Keratinocyte (primary cell): ENCODE measurements at regions not wholly inside any gene's neighbourhood (a gene's known extent, or its start where the extent isn't known, plus 50 kb on each side); places are given as distances from the start of the nearest gene placed in this dataset.

ENCODE experiments used
- CTCF ChIP-seq, 3 experiments: IDR thresholded peaks in 1 of 3; conservative IDR thresholded peaks in 1 of 3; optimal IDR thresholded peaks in 1 of 3; 2 replicates in 2 of 3; 3 replicates in 1 of 3; pipeline versions ENCODE3 to v1.5.1; 2011; ENCODE audit warnings: low read length in 3 of 3, mild to moderate bottlenecking in 3 of 3, moderate library complexity in 2 of 3, control low read depth in 1 of 3, inconsistent platforms in 1 of 3; ENCODE audit not compliant: insufficient read depth in 2 of 3; ENCODE audit errors: extremely low read depth in 1 of 3
- EZH2 ChIP-seq: IDR thresholded peaks from one replicate; pipeline ENCODE4 v1.6.1; 2012; ENCODE audit warnings: inconsistent platforms, mild to moderate bottlenecking, low read length, moderate library complexity

GRCh38 chr2:146265656-146266055, 1579.2 kb upstream of the ACVR2A start:
- TF ChIP-seq CTCF (optimal IDR thresholded peaks at IDR 0.05 in 1 of 3, IDR thresholded peaks at IDR 0.05 in 1 of 3, conservative IDR thresholded peaks at IDR 0.05 in 1 of 3; ENCODE audit: extremely low read depth in 1 of 3, insufficient read depth in 2 of 3, low read length in 3 of 3) (no peak), EZH2 (no peak)
